COLO668 (cell line): ENCODE measurements at regions not wholly inside any gene's neighbourhood (a gene's known extent, or its start where the extent isn't known, plus 50 kb on each side); places are given as distances from the start of the nearest gene placed in this dataset.

ENCODE experiments used
- DNase-seq: peaks from one replicate; lab custom pipeline; 2025; ENCODE audit not compliant: unreplicated experiment; lab: John Stamatoyannopoulos, UW

- DNase-seq: peak; percentile 19
These were observed 351.1 kb downstream of the BUD13 start for GRCh38 chr11:116421529-116422185.

- DNase-seq: peak; percentile 49
These were observed 351.8 kb downstream of the BUD13 start for GRCh38 chr11:116420770-116421528.

GRCh38 chr11:116420030-116420429, 352.8 kb downstream of the BUD13 start:
- no peak for DNase-seq

- DNase-seq: no peak
These were observed 354.3 kb downstream of the BUD13 start for GRCh38 chr11:116418388-116419041.

- DNase-seq: no peak
These were observed 355.9 kb downstream of the BUD13 start for GRCh38 chr11:116416852-116417251.

GRCh38 chr11:116415095-116415494, 357.7 kb downstream of the BUD13 start:
- peak; percentile 48 for DNase-seq

- DNase-seq: no peak
These were observed 358.4 kb downstream of the BUD13 start for GRCh38 chr11:116414357-116414880.

GRCh38 chr11:116413301-116414242, 359.2 kb downstream of the BUD13 start:
- peak; percentile 90 for DNase-seq

GRCh38 chr11:116412118-116412889, 360.5 kb downstream of the BUD13 start:
- no peak for DNase-seq

- DNase-seq: peak; percentile 28
These were observed 363.5 kb downstream of the BUD13 start for GRCh38 chr11:116409238-116409637.

GRCh38 chr11:116406042-116406441, 366.7 kb downstream of the BUD13 start:
- no peak for DNase-seq

- no peak for DNase-seq
These were observed 368.4 kb downstream of the BUD13 start for GRCh38 chr11:116404462-116404798.

GRCh38 chr11:116403794-116404461, 368.9 kb downstream of the BUD13 start:
- DNase-seq: no peak

- DNase-seq: no peak
These were observed 372.7 kb downstream of the BUD13 start for GRCh38 chr11:116400081-116400480.

GRCh38 chr11:116397602-116398084, 375.1 kb downstream of the BUD13 start:
- DNase-seq: no peak

- DNase-seq: no peak
These were observed 376.5 kb downstream of the BUD13 start for GRCh38 chr11:116396331-116396730.

- DNase-seq: no peak
These were observed 378.8 kb downstream of the BUD13 start for GRCh38 chr11:116394022-116394421.

GRCh38 chr11:116390963-116391362, 381.8 kb downstream of the BUD13 start:
- DNase-seq: no peak

GRCh38 chr11:116388146-116388545, 384.6 kb downstream of the BUD13 start:
- DNase-seq: no peak
